ENCODE measurements at regions not wholly inside any gene's neighbourhood (a gene's known extent, or its start where the extent isn't known, plus 50 kb on each side); places are given as distances from the start of the nearest gene placed in this dataset.

- no peak for DNase-seq
Measured at GRCh38 chr4:128381748-128382559, 94.3 kb upstream of the PGRMC2 start.

- no peak for DNase-seq
Measured at GRCh38 chr4:128380306-128380705, 92.7 kb upstream of the PGRMC2 start.

DNA sequence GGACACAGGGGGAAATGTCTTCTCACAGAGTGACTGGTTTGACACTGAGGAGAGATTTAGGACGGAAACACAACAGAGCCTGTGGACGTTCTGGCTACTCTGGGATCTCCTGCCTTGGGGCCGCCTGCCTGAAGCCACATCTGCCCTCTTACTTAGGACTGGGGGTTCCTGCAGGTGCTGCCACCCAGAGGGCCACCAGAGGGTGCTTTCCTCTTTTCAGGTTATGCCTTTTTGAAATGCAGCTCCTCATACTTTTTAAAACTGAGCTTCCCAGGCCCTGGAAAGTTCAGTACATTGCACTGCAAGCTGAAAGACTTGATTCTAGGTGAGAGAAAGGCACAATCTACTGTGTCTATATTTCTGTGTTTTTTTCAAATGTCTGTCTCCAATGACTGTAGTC, 92.2 kb upstream of the PGRMC2 start:
- no peak for DNase-seq

DNA sequence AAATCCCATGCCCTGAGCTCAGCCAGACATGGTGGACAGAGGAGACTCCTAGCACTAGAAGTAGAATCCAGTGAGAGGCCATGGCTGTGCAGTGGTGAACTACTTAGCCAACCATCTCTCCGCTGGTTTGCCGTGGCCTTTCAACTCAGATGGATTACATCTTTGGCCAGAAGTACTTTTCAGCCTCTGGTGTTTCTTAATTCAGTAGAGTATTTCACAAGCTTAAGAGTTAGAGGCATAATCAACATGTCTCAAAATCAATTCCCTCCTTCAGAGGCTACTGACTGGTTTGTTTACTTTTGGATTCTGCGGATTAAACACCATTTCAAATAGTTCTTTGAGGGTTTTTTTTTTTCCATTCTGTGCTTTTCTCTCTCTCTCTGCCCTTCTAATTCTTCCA, 91.1 kb upstream of the PGRMC2 start:
- no peak for DNase-seq

GRCh38 chr4:128376958-128377357, 89.3 kb upstream of the PGRMC2 start:
- DNase-seq, result no peak

GRCh38 chr4:128376303-128376702, 88.7 kb upstream of the PGRMC2 start:
- no peak for DNase-seq

GRCh38 chr4:128373628-128374027, 86.0 kb upstream of the PGRMC2 start:
- DNase-seq, result no peak

GRCh38 chr4:128371876-128372275, 84.3 kb upstream of the PGRMC2 start:
- no peak for DNase-seq

DNA sequence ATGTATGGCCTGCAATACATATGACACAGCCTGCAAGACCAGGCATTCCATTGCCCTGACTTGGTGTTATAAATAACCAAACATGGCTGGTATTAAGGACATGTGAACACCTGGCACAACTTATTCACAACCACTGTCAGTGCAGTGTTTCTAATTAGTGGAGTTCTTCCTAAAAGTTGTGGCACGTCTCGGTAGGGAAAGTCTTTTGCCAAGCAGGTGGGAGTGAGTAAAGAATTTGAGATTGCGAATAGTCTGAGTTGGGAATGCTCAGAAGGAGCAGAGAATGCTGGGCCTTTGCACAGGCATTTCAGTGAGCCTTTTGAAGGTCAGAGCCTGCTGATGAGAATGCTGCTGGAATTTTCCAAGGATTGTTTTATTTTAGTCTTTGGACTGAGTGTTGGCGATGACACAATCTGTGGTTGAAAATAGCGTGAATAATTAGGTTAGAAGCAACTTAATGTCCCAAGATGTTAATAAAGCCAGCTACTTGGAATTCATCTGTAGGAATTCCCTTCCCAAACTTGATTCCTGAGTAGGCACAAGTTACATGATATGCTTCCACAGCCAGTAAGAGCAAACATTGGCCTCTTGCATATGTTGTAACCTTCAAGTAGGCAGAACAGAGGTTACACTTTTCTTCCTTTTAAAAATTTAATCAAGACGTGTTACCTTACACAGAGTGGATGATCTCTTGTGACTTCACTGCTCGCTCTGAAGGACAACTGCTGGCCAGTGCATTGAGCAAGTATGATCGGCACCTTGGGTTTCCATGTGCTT, 83.6 kb upstream of the PGRMC2 start:
- DNase-seq, result no peak

DNA sequence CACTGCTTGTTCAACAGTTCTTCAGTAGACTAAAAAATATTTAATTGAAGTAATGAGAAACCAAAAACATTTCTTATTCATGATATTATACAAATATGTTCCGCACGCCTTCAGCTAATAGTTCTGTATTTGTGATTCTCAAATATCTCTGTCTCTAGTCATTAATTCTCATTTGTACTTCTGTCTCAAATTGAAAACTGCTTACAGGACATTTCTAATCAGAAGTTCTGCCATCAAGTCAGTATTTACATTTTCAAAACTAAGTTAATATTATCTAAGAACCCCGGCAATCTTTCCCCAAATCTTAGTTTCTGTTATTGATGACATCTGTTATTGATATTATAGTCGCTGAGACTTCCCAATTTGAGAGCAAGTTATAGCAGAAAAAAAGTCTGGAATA, 78.6 kb upstream of the PGRMC2 start:
- DNase-seq, result no peak

DNA sequence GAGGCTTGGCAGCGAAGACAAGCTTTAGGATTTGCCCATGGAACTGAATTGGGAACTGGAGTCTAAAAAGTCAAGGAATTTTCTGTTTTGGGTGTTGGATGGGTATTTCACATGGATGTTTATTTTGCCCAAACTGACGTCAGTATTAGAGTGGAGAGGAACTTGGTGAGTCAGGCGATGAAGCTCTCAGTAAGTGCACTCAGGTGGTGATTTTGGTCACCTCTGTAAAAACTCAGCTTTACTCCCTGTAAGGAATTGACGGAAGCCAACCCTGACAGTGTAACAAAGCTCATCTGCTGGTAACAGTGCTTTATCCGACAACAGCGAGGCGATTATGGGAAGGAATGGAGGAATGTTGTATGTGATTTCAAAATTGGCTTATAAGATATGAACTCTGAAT, 77.0 kb upstream of the PGRMC2 start:
- DNase-seq, result no peak

- DNase-seq, result no peak
Measured at GRCh38 chr4:128363966-128364365, 76.4 kb upstream of the PGRMC2 start.

DNA sequence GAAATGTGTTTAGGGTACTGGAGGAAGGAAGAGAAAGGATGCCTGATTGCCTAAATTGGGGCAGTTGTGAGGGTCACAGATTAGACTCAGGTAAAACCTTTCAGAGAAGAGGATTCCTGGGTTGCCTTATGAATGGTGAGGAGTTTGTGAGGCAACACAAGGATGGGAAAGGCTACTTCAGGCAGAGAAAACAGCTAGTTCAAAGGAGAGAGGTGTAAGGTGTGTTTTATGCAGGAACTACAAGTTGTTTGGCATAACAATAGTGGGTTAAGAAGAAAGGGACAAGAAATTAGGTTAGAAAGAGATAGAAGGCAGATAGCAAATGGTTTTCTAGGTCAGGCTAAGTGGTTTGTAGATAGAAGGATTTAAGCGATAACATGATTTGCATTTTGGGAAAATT, 75.1 kb upstream of the PGRMC2 start:
- no peak for DNase-seq

GRCh38 chr4:128359422-128359821, 71.8 kb upstream of the PGRMC2 start:
- DNase-seq, result no peak

- no peak for DNase-seq
Measured at GRCh38 chr4:128358913-128359279, 71.3 kb upstream of the PGRMC2 start.

DNA sequence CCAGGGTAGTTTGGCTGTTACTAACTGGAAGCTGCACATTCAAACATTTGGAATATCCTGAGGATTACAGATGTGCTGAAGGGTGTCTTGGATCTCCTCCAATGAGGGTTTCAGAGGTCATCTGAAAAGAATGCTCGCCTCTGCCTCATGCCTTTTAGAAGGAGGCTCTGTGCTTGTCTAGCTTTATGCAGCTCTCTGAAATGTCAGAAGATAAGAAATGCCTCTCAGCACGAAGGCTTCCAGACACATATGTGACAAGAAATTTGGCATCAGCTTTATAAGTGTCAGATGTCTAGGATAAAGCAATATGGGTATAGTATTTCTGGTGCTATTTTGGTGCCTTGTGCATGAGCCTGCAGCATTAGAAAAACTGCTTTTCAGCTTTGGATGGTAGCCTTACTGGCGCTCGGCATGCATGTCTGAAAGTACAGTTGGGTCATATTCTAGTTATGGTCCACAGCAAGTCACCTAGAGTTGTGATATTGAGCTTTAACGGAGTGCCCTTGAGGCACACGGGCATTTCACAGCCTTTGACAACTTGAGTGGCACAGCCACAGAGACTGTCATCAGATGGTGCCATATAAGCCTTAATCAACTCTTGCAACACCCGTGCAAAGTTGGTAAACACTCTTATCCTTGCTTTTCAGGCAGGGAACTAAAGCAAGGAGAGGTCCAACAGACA, 70.8 kb upstream of the PGRMC2 start:
- no peak for DNase-seq

DNA sequence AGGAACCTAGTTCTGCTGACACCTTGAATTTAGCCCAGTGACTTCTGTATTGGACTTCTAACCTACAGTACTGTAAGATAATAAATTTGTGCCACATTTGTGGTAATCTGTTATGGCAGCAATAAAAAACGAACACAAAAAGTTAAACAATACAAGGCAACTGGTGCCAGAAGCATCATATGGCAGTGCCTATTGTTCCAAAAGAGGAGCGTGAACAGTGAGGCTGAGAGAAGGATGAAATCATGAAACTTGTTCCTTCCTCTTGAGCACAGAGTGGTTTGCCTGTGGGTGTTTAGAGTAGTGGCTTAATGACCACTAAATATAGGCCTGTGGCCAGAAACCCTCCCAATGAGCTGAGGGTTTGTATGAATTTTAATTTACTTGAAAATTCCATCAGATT, 69.7 kb upstream of the PGRMC2 start:
- no peak for DNase-seq

GRCh38 chr4:128355305-128355704, 67.7 kb upstream of the PGRMC2 start:
- DNase-seq, result no peak

GRCh38 chr4:128354205-128354821, 66.7 kb upstream of the PGRMC2 start:
- peak; percentile 4 for DNase-seq

DNA sequence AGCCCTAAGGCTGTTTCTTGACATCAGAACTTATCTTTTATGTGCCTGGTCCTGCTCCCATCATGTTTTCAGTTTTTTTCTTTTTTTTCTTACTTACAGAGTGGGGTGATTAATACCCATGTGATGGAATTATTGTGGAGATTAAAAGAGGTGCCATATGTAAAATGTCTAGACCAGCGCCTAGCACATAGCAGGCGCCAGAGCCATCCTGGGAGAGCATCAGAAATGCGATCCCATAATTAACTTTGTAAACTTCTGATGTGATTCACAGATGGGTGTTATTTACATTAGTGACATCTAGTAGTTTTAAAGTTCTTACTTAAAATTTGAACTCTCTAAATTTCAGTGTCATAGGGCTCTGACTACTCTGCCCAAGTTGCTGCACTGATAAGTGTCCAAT, 66.2 kb upstream of the PGRMC2 start:
- DNase-seq, result no peak

DNA sequence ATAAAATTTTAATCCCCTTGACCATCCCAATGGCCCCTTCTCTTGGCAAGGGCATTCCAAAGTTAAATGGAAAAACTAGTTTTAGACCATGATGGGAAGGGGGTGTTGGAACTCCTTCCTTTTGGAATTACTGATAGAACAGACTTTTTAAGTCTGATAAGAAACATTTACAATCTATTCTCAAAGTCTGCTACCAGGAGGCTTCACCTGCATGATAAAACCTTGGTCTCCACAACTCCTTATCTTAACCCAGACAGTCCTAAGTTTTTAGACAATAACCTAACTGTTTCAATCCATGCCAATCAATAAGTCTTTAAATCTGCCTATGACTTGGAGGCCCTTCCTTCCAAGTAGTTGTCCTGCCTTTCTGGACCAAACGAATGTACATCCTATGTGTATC, 63.9 kb upstream of the PGRMC2 start:
- DNase-seq, result no peak

DNA sequence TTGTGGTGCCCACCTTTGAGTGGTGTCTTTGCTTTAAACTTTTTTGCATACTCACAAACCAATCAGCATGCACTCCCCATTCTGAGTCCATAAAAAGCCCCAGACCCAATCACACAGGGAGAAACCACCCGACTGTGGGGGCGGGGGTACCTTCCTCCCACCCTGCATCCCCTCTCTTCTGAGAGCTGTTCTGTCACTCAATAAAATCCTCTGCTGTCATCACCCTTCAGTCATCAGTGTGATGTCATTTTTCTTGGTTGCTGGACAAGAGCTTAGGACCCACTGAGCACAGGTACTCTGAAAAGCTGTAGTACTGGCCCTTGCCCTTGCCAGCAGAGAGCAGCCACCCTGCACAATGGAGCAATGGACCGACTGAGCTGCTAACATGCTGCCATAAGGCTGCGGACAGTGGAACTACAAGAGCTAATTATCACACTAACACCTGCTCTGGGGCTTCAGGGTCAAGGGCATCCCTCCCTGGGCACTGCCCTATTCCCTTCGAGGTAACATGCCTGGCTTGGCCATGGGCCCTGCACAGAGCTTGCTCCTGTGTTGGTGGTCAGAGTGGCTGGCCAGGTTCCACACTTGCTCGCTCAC, 62.9 kb upstream of the PGRMC2 start:
- DNase-seq, result no peak

DNA sequence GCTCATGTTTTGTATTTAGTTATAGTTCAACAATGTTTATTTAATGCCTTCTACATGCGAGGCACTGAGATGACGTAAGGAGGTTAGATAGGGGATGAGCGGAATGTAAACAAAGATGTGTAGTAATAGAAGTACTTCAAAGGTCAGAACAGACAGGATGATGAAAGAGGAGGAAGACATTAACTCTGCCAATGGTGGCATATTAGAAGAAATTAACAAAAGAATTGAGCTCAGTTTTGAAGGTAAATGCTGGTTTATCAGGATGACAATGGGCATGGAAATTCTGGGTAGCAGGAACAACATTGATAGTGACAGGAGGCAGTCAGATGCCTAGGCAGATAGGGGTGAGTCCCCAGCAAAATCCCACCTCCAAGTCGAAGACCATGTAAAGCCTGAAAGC, 62.3 kb upstream of the PGRMC2 start:
- DNase-seq, result no peak
